GM10248 (cell line): ENCODE measurements at regions not wholly inside any gene's neighbourhood (a gene's known extent, or its start where the extent isn't known, plus 50 kb on each side); places are given as distances from the start of the nearest gene placed in this dataset.

Source experiments
- CTCF ChIA-PET: fragments of 300-600 bp; sonication (Branson Sonifier 250); formaldehyde crosslinking; extraction: SDS; loops from one replicate; lab custom pipeline; 2021; ENCODE audit warnings: antibody characterized with exemption; lab: Yijun Ruan, JAX
- POLR2A ChIA-PET: fragments of 350-650 bp; sonication (Branson Sonifier 250); formaldehyde crosslinking; extraction: SDS; loops from one replicate; lab custom pipeline; 2020; ENCODE audit warnings: antibody characterized with exemption; lab: Yijun Ruan, JAX
- DNase-seq: peaks from one replicate; pipeline ENCODE4 v3.0.0; 2012; ENCODE audit errors: extremely low spot score
- CTCF ChIP-seq: IDR thresholded peaks from 2 replicates; pipeline ENCODE4 v1.5.1; 2012; ENCODE audit warnings: mild to moderate bottlenecking, low read depth; ENCODE audit errors: extremely low read depth, missing control alignments, control extremely low read depth

- ChIA-PET CTCF (no interaction called here), POLR2A (no interaction called here)
- no peak for DNase-seq
- TF ChIP-seq CTCF: no peak
Observed at GRCh38 chr9:88189371-88189770, 51.1 kb upstream of the SPATA31C2 start.
